ENCODE measurements at regions not wholly inside any gene's neighbourhood (a gene's known extent, or its start where the extent isn't known, plus 50 kb on each side); places are given as distances from the start of the nearest gene placed in this dataset.

DNA sequence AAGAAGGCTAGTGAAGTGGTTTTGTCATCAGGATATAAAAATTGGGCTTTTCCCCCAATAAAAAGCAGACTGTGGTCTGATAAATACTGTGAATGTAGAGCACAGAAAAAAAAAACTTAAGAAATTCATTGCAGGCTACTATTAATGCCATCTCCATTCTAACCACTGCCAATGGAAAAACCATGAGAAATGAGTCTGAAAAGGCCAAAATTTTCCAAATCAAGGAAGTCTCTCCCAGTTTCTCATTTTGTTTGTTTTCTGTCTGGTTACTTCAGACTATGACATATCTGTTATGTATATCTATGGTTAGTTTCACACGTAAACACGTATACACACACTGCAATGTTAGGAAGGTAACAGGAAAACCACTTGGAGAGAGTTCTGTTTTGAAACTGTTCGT is 193.6 kb upstream of the TSC22D1 start:
- no peak overlapping the region for H3K27ac ChIP-seq (ENCODE audit: insufficient read depth, low read depth, low read length)

DNA sequence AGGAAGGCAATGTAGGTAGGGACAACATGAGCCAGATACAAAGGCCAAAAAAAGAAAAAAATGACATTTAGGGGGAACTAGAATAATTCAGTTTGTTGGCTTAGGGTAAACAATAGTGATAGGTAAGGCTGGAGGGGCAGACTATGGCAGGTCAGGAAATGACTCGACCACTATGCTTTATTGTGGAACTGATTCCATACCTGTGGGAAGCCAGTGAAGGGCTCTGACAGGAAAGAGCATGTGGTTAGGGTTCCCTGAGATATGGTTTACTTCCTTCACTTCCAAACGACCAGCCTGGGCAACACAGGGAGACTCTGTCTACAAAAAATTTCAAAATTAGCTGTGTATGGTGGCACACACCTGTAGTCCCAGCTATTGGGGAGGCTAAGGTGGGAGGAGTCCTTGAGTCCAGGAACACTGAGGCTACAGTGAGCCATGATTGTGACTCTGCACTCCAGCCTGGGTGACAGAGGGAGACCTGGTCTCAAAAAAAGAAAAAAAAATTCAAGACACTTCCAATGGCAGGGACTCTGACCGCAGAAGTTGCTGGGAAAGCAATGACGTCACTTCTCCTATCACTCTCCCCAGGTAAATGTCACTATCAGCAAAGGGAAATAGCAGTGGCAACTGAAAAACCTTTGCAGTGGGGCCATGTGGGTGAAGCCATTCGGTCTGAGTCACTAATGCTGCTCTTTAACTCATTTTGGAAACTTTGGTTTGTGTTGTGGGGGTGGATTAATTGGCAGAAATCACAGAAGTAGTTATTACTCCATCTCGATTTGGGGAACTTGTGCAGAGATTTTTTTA is 192.8 kb upstream of the TSC22D1 start:
- dilution Hi-C loops (cut with MboI; ENCODE audit: extremely low pct_ligation_motif_present, low sequenced_read_pairs) (no loop called here), intact Hi-C loops (cut with micrococcal nuclease) (no loop called here)
- FAIRE-seq (no peak), DNase-seq (ENCODE audit: low read depth, low spot score) (no peak)
- no peaks in the 10 kb centered on the region for H3K27me3 ChIP-seq (ENCODE audit: control insufficient read depth in 2 of 2, insufficient read depth in 2 of 2, low read length in 2 of 2)
- no peak overlapping the region for H3K4me3 ChIP-seq (replicated peaks in 1 of 3; ENCODE audit: insufficient read depth in 1 of 3, low read depth in 1 of 3, low read length in 3 of 3)
- H3K36me3 ChIP-seq (ENCODE audit: control insufficient read depth in 2 of 2, extremely low read depth in 1 of 2, insufficient read depth in 2 of 2, low read length in 2 of 2), result no peaks in the 10 kb centered on the region
- no peaks in the 10 kb centered on the region for H3K9me3 ChIP-seq (replicated peaks; ENCODE audit: control insufficient read depth, insufficient read depth, low read length)
- no peak for TF ChIP-seq FOS (IDR thresholded peaks at IDR 0.05; ENCODE audit: borderline replicate concordance, insufficient read depth, low read length)
- no peak for TF ChIP-seq EZH2 (IDR thresholded peaks at IDR 0.05; ENCODE audit: borderline replicate concordance, low read depth, low read length, severe bottlenecking)
- TF ChIP-seq MYC (IDR thresholded peaks at IDR 0.05; ENCODE audit: low read depth, low read length), result no peak
- no peak for TF ChIP-seq GATA2 (IDR thresholded peaks at IDR 0.05; ENCODE audit: insufficient read depth, insufficient read length, low read depth, low read length)
- no peak for TF ChIP-seq MAX (IDR thresholded peaks at IDR 0.05; ENCODE audit: insufficient read depth, insufficient read length)
- no peak for TF ChIP-seq POLR2AphosphoS5 (IDR thresholded peaks at IDR 0.05; ENCODE audit: insufficient read depth, low read depth, low read length)
- TF ChIP-seq POLR2A (IDR thresholded peaks at IDR 0.05; ENCODE audit: low read depth, low read length), result no peak
- TF ChIP-seq JUN (IDR thresholded peaks at IDR 0.05; ENCODE audit: borderline replicate concordance, insufficient read depth, insufficient read length, low read depth), result no peak
- no peak for TF ChIP-seq CTCF (IDR thresholded peaks at IDR 0.05; ENCODE audit: extremely low read depth in 1 of 2, insufficient read depth in 1 of 2, low read depth in 1 of 2, low read length in 2 of 2)
- CTCF ChIA-PET, result interaction anchor here (1.0 kb wide), 1 partner anchor 7 kb away, joined by 3 read pairs; no protein-coding TSS in a partner anchor
- no TSS peak for BruUV-seq (replicated peaks)
- H3K9me1 ChIP-seq (replicated peaks; ENCODE audit: control insufficient read depth, extremely low read depth, insufficient read depth, low read length), result no peaks in the 10 kb centered on the region
- H3K4me2 ChIP-seq (ENCODE audit: insufficient read depth, low read length), result no peak overlapping the region
- POLR2A ChIA-PET, result no interaction called here
- peaks cover 9% of the 10 kb centered on the region for H3K4me1 ChIP-seq (ENCODE audit: control insufficient read depth, extremely low read depth, insufficient read depth, low read length)
- no peaks in the 10 kb centered on the region for H3K79me2 ChIP-seq (ENCODE audit: control insufficient read depth, insufficient read depth, low read length)
- H3K27ac ChIP-seq (ENCODE audit: insufficient read depth, low read depth, low read length), result no peak overlapping the region
- H3K9ac ChIP-seq (replicated peaks; ENCODE audit: extremely low read depth, insufficient read depth, low read length), result no peak overlapping the region
- H2AFZ ChIP-seq (ENCODE audit: low read depth, low read length), result no peak overlapping the region
- no peaks in the 10 kb centered on the region for H4K20me1 ChIP-seq (replicated peaks; ENCODE audit: control insufficient read depth, extremely low read depth, insufficient read depth, low read length)

More for the DNA sequence above, 193.6 kb upstream of the TSC22D1 start:
- Histone ChIP-seq H3K9ac (replicated peaks; ENCODE audit: extremely low read depth, insufficient read depth, low read length) (no peak overlapping the region), H3K79me2 (ENCODE audit: control insufficient read depth, insufficient read depth, low read length) (no peaks in the 10 kb centered on the region), H3K9me1 (replicated peaks; ENCODE audit: control insufficient read depth, extremely low read depth, insufficient read depth, low read length) (no peaks in the 10 kb centered on the region), H3K9me3 (replicated peaks; ENCODE audit: control insufficient read depth, insufficient read depth, low read length) (no peaks in the 10 kb centered on the region), H2AFZ (ENCODE audit: low read depth, low read length) (no peak overlapping the region), H3K4me2 (ENCODE audit: insufficient read depth, low read length) (no peak overlapping the region), H3K4me1 (ENCODE audit: control insufficient read depth, extremely low read depth, insufficient read depth, low read length) (peaks cover 3% of the 10 kb centered on the region), H3K36me3 (ENCODE audit: control insufficient read depth in 2 of 2, extremely low read depth in 1 of 2, insufficient read depth in 2 of 2, low read length in 2 of 2) (no peaks in the 10 kb centered on the region), H4K20me1 (replicated peaks; ENCODE audit: control insufficient read depth, extremely low read depth, insufficient read depth, low read length) (no peaks in the 10 kb centered on the region), H3K27me3 (ENCODE audit: control insufficient read depth in 2 of 2, insufficient read depth in 2 of 2, low read length in 2 of 2) (no peaks in the 10 kb centered on the region), H3K4me3 (replicated peaks in 1 of 3; ENCODE audit: insufficient read depth in 1 of 3, low read depth in 1 of 3, low read length in 3 of 3) (no peak overlapping the region)
- DNase-seq (ENCODE audit: low read depth, low spot score), result no peak
- ChIA-PET POLR2A (no interaction called here), CTCF (no interaction called here)
- no TSS peak for BruUV-seq (replicated peaks)
- intact Hi-C loops (cut with micrococcal nuclease), result no loop called here
- dilution Hi-C loops (cut with MboI; ENCODE audit: extremely low pct_ligation_motif_present, low sequenced_read_pairs), result no loop called here
- no peak for FAIRE-seq
- no peak for TF ChIP-seq POLR2AphosphoS5 (IDR thresholded peaks at IDR 0.05; ENCODE audit: insufficient read depth, low read depth, low read length)
